Dendritic cell treated with granulocyte-macrophage colony-stimulating factor and Interleukin-4, amounts not matched to agents 40 ng/mL and 50 ng/mL, for 4 days (primary cell): ENCODE measurements at regions not wholly inside any gene's neighbourhood (a gene's known extent, or its start where the extent isn't known, plus 50 kb on each side); places are given as distances from the start of the nearest gene placed in this dataset.

ENCODE experiments used
- H3K27ac Mint-ChIP-seq: one replicate; pipeline ENCODE4 v1.8.0; 2022; ENCODE audit warnings: mild to moderate bottlenecking, mixed read lengths
- H3K27me3 Mint-ChIP-seq: one replicate; pipeline ENCODE4 v1.8.0; 2022; ENCODE audit warnings: mild to moderate bottlenecking, mixed read lengths
- H3K36me3 Mint-ChIP-seq: one replicate; pipeline ENCODE4 v1.8.0; 2022; ENCODE audit warnings: low read depth, mixed read lengths
- H3K4me1 Mint-ChIP-seq: one replicate; pipeline ENCODE4 v1.8.0; 2022; ENCODE audit warnings: low read depth, mixed read lengths
- H3K4me3 Mint-ChIP-seq: one replicate; pipeline ENCODE4 v1.8.0; 2022; ENCODE audit warnings: mild to moderate bottlenecking, moderate library complexity, mixed read lengths
- H3K9me3 Mint-ChIP-seq: one replicate; pipeline ENCODE4 v1.8.0; 2022; ENCODE audit warnings: mixed read lengths
- intact Hi-C: fragments of 100-400 bp; cut with micrococcal nuclease; formaldehyde crosslinking; loops from one replicate; pipeline ENCODE4 v1.15.0; 2022

- H3K27me3 Mint-ChIP-seq, result peaks cover 4% of the 10 kb centered on the region
- intact Hi-C loops, result no loop called here
- H3K9me3 Mint-ChIP-seq, result no peaks in the 10 kb centered on the region
- H3K27ac Mint-ChIP-seq, result no peak overlapping the region
- peaks cover 14% of the 10 kb centered on the region for H3K4me1 Mint-ChIP-seq
- H3K4me3 Mint-ChIP-seq, result no peak overlapping the region
- H3K36me3 Mint-ChIP-seq, result no peaks in the 10 kb centered on the region
These were observed 58.0 kb upstream of the SPATA31C2 start for GRCh38 chr9:88196142-88196790.

GRCh38 chr9:88193766-88194165, 55.5 kb upstream of the SPATA31C2 start:
- H3K36me3 Mint-ChIP-seq, result no peaks in the 10 kb centered on the region
- no peak overlapping the region for H3K4me3 Mint-ChIP-seq
- H3K27ac Mint-ChIP-seq, result no peak overlapping the region
- intact Hi-C loops, result no loop called here
- peaks cover 14% of the 10 kb centered on the region for H3K4me1 Mint-ChIP-seq
- H3K27me3 Mint-ChIP-seq, result peaks cover 12% of the 10 kb centered on the region
- H3K9me3 Mint-ChIP-seq, result no peaks in the 10 kb centered on the region

GRCh38 chr9:88191456-88191855, 53.2 kb upstream of the SPATA31C2 start:
- intact Hi-C loops, result no loop called here
- no peaks in the 10 kb centered on the region for H3K36me3 Mint-ChIP-seq
- H3K9me3 Mint-ChIP-seq, result no peaks in the 10 kb centered on the region
- H3K27ac Mint-ChIP-seq, result no peak overlapping the region
- H3K4me3 Mint-ChIP-seq, result no peak overlapping the region
- peaks cover 13% of the 10 kb centered on the region for H3K27me3 Mint-ChIP-seq
- no peaks in the 10 kb centered on the region for H3K4me1 Mint-ChIP-seq

GRCh38 chr9:88189371-88189770, 51.1 kb upstream of the SPATA31C2 start:
- Mint-ChIP-seq H3K36me3 (no peaks in the 10 kb centered on the region), H3K4me3 (no peak overlapping the region), H3K27me3 (peaks cover 17% of the 10 kb centered on the region), H3K27ac (no peak overlapping the region), H3K9me3 (no peaks in the 10 kb centered on the region), H3K4me1 (no peaks in the 10 kb centered on the region)
- intact Hi-C loops, result no loop called here
